HCT116 (cell line): ENCODE measurements at regions not wholly inside any gene's neighbourhood (a gene's known extent, or its start where the extent isn't known, plus 50 kb on each side); places are given as distances from the start of the nearest gene placed in this dataset.

Source experiments
- ATAC-seq: fragments of 200-7000 bp; cut with Tn5 transposase; 2 replicates; pipeline ENCODE4 v1.9.1; 2020; ENCODE audit warnings: mild to moderate bottlenecking, moderate library complexity
- BruUV-seq: library from RNA; stranded (reverse); fragments of 400-500 nt; replicated peaks from 2 replicates; lab custom pipeline; 2021; lab: Mats Ljungman, UMichigan
- CTCF ChIA-PET: fragments of 300-600 bp; sonication (Branson Sonifier 250); formaldehyde crosslinking; loops from one replicate; lab custom pipeline; 2021; ENCODE audit warnings: antibody characterized with exemption; lab: Charles Lee
- POLR2A ChIA-PET: fragments of 300-600, 350-600 bp; sonication (Branson Sonifier 250); formaldehyde crosslinking; loops from one replicate; lab custom pipeline; 2021; ENCODE audit warnings: antibody characterized with exemption; lab: Charles Lee
- RAD21 ChIA-PET, 2 experiments: fragments of 300-600 bp; sonication (Branson Sonifier 250); formaldehyde crosslinking; loops; one replicate each; lab custom pipeline; 2023; ENCODE audit warnings: low total read pairs in 2 of 2; ENCODE audit not compliant: uncharacterized antibody in 2 of 2, unreplicated experiment in 2 of 2, low non-redundant PET in 1 of 2; lab: Charles Lee
- DNase-seq: peaks from one replicate; pipeline ENCODE4 v3.0.0-alpha.2; 2010; ENCODE audit warnings: low read depth, low spot score
- H2AFZ ChIP-seq: fragments of 200-600 bp; shearing (Covaris generic), sonication (generic); 2 replicates; pipeline ENCODE4 v1.6.1; 2017; ENCODE audit warnings: low read depth, mixed run types, mixed read lengths, antibody characterized with exemption, low read length; ENCODE audit not compliant: poor library complexity, severe bottlenecking
- H3K27ac ChIP-seq: 2 replicates; pipeline ENCODE4 v1.5.1; 2012; ENCODE audit warnings: low read depth, low read length
- H3K27me3 ChIP-seq: fragments of 200-600 bp; sonication (generic); 2 replicates; pipeline ENCODE4 v1.6.1; 2016; ENCODE audit warnings: mixed run types, low read length, mixed read lengths; ENCODE audit not compliant: insufficient read depth
- H3K36me3 ChIP-seq, 2 experiments: fragments of 200-500 bp in 1 of 2; fragments of 200-600 bp in 1 of 2; sonication (Bioruptor generic) in 1 of 2; sonication (generic) in 1 of 2; 2 replicates each; pipeline versions ENCODE4 v1.5.1 to v1.6.1; 2014 to 2016; ENCODE audit warnings: low read length in 2 of 2, inconsistent platforms in 1 of 2, mixed read lengths in 1 of 2, mixed run types in 1 of 2; ENCODE audit not compliant: insufficient read depth in 2 of 2, control insufficient read depth in 1 of 2
- H3K4me1 ChIP-seq, 2 experiments: fragments of 200-600 bp in 1 of 2; sonication (generic) in 1 of 2; 2 replicates each; pipeline versions ENCODE4 v1.5.1 to v1.6.1; 2012 to 2017; ENCODE audit warnings: low read length in 2 of 2, inconsistent platforms in 1 of 2, mild to moderate bottlenecking in 1 of 2, mixed read lengths in 1 of 2, mixed run types in 1 of 2, moderate library complexity in 1 of 2; ENCODE audit not compliant: insufficient read depth in 2 of 2, control insufficient read depth in 1 of 2
- H3K4me2 ChIP-seq: fragments of 200-600 bp; sonication (generic); 2 replicates; pipeline ENCODE4 v1.6.1; 2017; ENCODE audit warnings: mixed run types, low read length, mixed read lengths
- H3K4me3 ChIP-seq, 2 experiments: fragments of 200-600 bp in 1 of 2; sonication (generic) in 1 of 2; replicated peaks in 1 of 2; 2 replicates each; pipeline ENCODE4 v1.5.1; 2011 to 2016; ENCODE audit warnings: low read length in 2 of 2, control low read depth in 1 of 2, low read depth in 1 of 2, mild to moderate bottlenecking in 1 of 2, mixed read lengths in 1 of 2, mixed run types in 1 of 2
- H3K79me2 ChIP-seq: fragments of 200-600 bp; sonication (generic); 2 replicates; pipeline ENCODE4 v1.6.1; 2017; ENCODE audit warnings: mild to moderate bottlenecking, mixed run types, low read length, moderate library complexity, mixed read lengths; ENCODE audit not compliant: insufficient read depth
- H3K9ac ChIP-seq: fragments of 200-600 bp; sonication (generic); 2 replicates; pipeline ENCODE4 v1.6.1; 2016; ENCODE audit warnings: low read length, mixed read lengths
- H3K9me2 ChIP-seq: fragments of 200-600 bp; sonication (generic), shearing (Covaris generic); 2 replicates; pipeline ENCODE4 v1.6.1; 2017; ENCODE audit warnings: mixed run types, mild to moderate bottlenecking, moderate library complexity; ENCODE audit not compliant: insufficient read depth
- H3K9me3 ChIP-seq, 2 experiments: fragments of 200-500 bp in 1 of 2; fragments of 200-600 bp in 1 of 2; sonication (Bioruptor generic) in 1 of 2; sonication (generic) in 1 of 2; 2 replicates each; pipeline ENCODE4 v1.6.1; 2014 to 2017; ENCODE audit warnings: low read length in 2 of 2, mixed read lengths in 2 of 2, inconsistent platforms in 1 of 2, low read depth in 1 of 2, mild to moderate bottlenecking in 1 of 2, mixed run types in 1 of 2, moderate library complexity in 1 of 2; ENCODE audit not compliant: control insufficient read depth in 1 of 2, insufficient read depth in 1 of 2
- H4K20me1 ChIP-seq: fragments of 200-600 bp; sonication (generic), shearing (Covaris generic); 2 replicates; pipeline ENCODE4 v1.6.1; 2017; ENCODE audit warnings: mixed run types, mild to moderate bottlenecking, moderate library complexity; ENCODE audit not compliant: insufficient read depth
- CBX3 ChIP-seq: IDR thresholded peaks from 2 replicates; pipeline ENCODE4 v1.6.1; 2012; ENCODE audit warnings: low read depth
- CEBPB ChIP-seq: IDR thresholded peaks from 2 replicates; pipeline ENCODE4 v1.6.1; 2012; ENCODE audit warnings: low read depth
- EGR1 ChIP-seq: IDR thresholded peaks from 2 replicates; pipeline ENCODE4 v1.6.1; 2012; ENCODE audit warnings: low read depth
- ELF1 ChIP-seq: IDR thresholded peaks from 2 replicates; pipeline ENCODE4 v1.6.1; 2012; ENCODE audit warnings: low read depth, borderline replicate concordance
- EZH2 ChIP-seq: fragments of 200-600 bp; sonication (generic); IDR thresholded peaks from 2 replicates; pipeline ENCODE4 v1.6.1; 2017; ENCODE audit warnings: antibody characterized with exemption, mixed run types
- EZH2phosphoT487 ChIP-seq: fragments of 200-600 bp; IDR thresholded peaks from 2 replicates; pipeline ENCODE4 v1.6.1; 2018; ENCODE audit warnings: antibody characterized with exemption, borderline replicate concordance
- FOSL1 ChIP-seq: IDR thresholded peaks from 2 replicates; pipeline ENCODE4 v1.6.1; 2012; ENCODE audit warnings: low read depth
- POLR2A ChIP-seq: IDR thresholded peaks from 2 replicates; pipeline ENCODE4 v1.7.0; 2011; ENCODE audit warnings: borderline replicate concordance; ENCODE audit not compliant: insufficient read depth, insufficient read length; ENCODE audit errors: extremely low read depth
- POLR2AphosphoS5 ChIP-seq: IDR thresholded peaks from 2 replicates; pipeline ENCODE4 v1.6.1; 2011; ENCODE audit warnings: mild to moderate bottlenecking, low read depth, low read length, moderate library complexity
- RAD21 ChIP-seq: IDR thresholded peaks from 2 replicates; pipeline ENCODE4 v1.6.1; 2012; ENCODE audit warnings: low read depth, mild to moderate bottlenecking
- SP1 ChIP-seq: IDR thresholded peaks from 2 replicates; pipeline ENCODE4 v1.6.1; 2012; ENCODE audit warnings: low read depth
- SRF ChIP-seq: IDR thresholded peaks from 2 replicates; pipeline ENCODE4 v1.6.1; 2012; ENCODE audit warnings: low read depth
- YY1 ChIP-seq: IDR thresholded peaks from 2 replicates; pipeline ENCODE4 v1.6.1; 2011; ENCODE audit warnings: low read length, low read depth, moderate library complexity, mild to moderate bottlenecking; ENCODE audit not compliant: insufficient replicate concordance; ENCODE audit errors: extremely low read depth
- ZFX ChIP-seq: fragments of 450-650 bp; IDR thresholded peaks from 2 replicates; pipeline ENCODE4 v1.6.1; 2017
- ZNF274 ChIP-seq: fragments of 200-500 bp; sonication (Bioruptor generic); IDR thresholded peaks from 2 replicates; pipeline ENCODE4 v1.6.1; 2014; ENCODE audit warnings: mild to moderate bottlenecking, low read depth, low read length, inconsistent platforms
- intact Hi-C: fragments of 100-400 bp; cut with micrococcal nuclease; formaldehyde crosslinking; loops from 2 replicates; pipeline ENCODE4 v1.10.0; 2022
- TF ChIP-seq, protein P1 (sequence below), 3 experiments: fragments of 200-600 bp in 1 of 3; sonication (generic) in 1 of 3; IDR thresholded peaks in 2 of 3; conservative IDR thresholded peaks in 1 of 3; 2 replicates each; pipeline ENCODE4 v1.5.1; 2012 to 2017; ENCODE audit warnings: low read depth in 2 of 3, low read length in 2 of 3, antibody characterized with exemption in 1 of 3, borderline replicate concordance in 1 of 3, control low read depth in 1 of 3, mild to moderate bottlenecking in 1 of 3, mixed read lengths in 1 of 3, mixed run types in 1 of 3, moderate library complexity in 1 of 3; ENCODE audit not compliant: insufficient read depth in 1 of 3
- TF ChIP-seq, protein P2 (sequence below): IDR thresholded peaks from 2 replicates; pipeline ENCODE4 v1.6.1; 2011; ENCODE audit warnings: mild to moderate bottlenecking, low read length, moderate library complexity; ENCODE audit not compliant: insufficient replicate concordance; ENCODE audit errors: extremely low read depth
- TF ChIP-seq, protein P3 (sequence below): IDR thresholded peaks from 2 replicates; pipeline ENCODE4 v1.6.1; 2012
- TF ChIP-seq, protein P4 (sequence below): IDR thresholded peaks from 2 replicates; pipeline ENCODE4 v1.6.1; 2012

- no peak for TF ChIP-seq EGR1
- no peak for TF ChIP-seq YY1
- no peak for TF ChIP-seq SRF
- no peak for TF ChIP-seq POLR2A
- TF ChIP-seq ZFX = no peak
- TF ChIP-seq, protein P1, sequence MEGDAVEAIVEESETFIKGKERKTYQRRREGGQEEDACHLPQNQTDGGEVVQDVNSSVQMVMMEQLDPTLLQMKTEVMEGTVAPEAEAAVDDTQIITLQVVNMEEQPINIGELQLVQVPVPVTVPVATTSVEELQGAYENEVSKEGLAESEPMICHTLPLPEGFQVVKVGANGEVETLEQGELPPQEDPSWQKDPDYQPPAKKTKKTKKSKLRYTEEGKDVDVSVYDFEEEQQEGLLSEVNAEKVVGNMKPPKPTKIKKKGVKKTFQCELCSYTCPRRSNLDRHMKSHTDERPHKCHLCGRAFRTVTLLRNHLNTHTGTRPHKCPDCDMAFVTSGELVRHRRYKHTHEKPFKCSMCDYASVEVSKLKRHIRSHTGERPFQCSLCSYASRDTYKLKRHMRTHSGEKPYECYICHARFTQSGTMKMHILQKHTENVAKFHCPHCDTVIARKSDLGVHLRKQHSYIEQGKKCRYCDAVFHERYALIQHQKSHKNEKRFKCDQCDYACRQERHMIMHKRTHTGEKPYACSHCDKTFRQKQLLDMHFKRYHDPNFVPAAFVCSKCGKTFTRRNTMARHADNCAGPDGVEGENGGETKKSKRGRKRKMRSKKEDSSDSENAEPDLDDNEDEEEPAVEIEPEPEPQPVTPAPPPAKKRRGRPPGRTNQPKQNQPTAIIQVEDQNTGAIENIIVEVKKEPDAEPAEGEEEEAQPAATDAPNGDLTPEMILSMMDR (IDR thresholded peaks at IDR 0.05 in 2 of 3, conservative IDR thresholded peaks at IDR 0.05 in 1 of 3; ENCODE audit: borderline replicate concordance in 1 of 3, insufficient read depth in 1 of 3, low read depth in 2 of 3, low read length in 2 of 3) = no peak
- TF ChIP-seq POLR2AphosphoS5 = no peak
- no peak for TF ChIP-seq CBX3
- no peak for TF ChIP-seq RAD21
- no peak for TF ChIP-seq ELF1
- no peak for TF ChIP-seq CEBPB
- TF ChIP-seq FOSL1 = no peak
These were observed 90.7 kb upstream of the CSF3R start (continued) for GRCh38 chr1:36573445-36573844.

DNA sequence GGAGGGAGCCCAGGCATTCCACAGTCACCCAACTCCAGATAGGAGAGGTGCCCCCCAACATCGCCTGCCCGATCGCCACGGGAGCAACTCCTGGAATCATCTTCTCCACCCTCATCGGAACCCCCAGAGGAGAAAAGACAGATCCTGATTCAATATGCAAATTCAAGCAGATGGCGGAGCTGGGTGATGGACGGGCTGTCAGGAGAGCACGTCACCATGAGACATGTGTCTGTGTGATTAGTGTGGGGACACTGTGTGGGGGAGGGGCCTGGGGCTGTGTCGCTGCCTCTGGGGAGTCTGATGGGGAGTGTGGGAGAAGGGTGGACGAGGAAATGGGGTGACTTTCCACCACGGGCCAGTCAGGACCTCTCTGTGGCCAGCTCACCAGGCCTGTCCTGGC, 90.2 kb upstream of the CSF3R start:
- no peaks in the 10 kb centered on the region for H3K9me3 ChIP-seq
- DNase-seq (no peak), ATAC-seq (no peak)
- POLR2A ChIA-PET = no interaction called here
- no peaks in the 10 kb centered on the region for H3K4me1 ChIP-seq
- no peaks in the 10 kb centered on the region for H4K20me1 ChIP-seq
- CTCF ChIA-PET = no interaction called here
- no peak overlapping the region for H3K9ac ChIP-seq
- H3K4me3 ChIP-seq = no peak overlapping the region
- H3K27ac ChIP-seq = no peak overlapping the region
- intact Hi-C loops = loop anchor here (10.0 kb wide), 2 partner anchors 602 to 1112 kb away; no protein-coding TSS in a partner anchor
- peaks cover 14% of the 10 kb centered on the region; the same call in 1 of the 2 replicates for H3K27me3 ChIP-seq
- no peak overlapping the region for H3K4me2 ChIP-seq
- H3K79me2 ChIP-seq = no peaks in the 10 kb centered on the region
- no peaks in the 10 kb centered on the region for H3K9me2 ChIP-seq
- RAD21 ChIA-PET = no interaction called here
- no TSS peak for BruUV-seq
- H2AFZ ChIP-seq = no peak overlapping the region
- no peaks in the 10 kb centered on the region for H3K36me3 ChIP-seq
- TF ChIP-seq SRF (no peak), YY1 (no peak), SP1 (no peak), ELF1 (no peak), EZH2 (no peak), POLR2A (no peak), CEBPB (no peak), ZFX (no peak), ZNF274 (no peak), FOSL1 (no peak), EZH2phosphoT487 (no peak), POLR2AphosphoS5 (no peak)
- TF ChIP-seq, protein P1 (IDR thresholded peaks at IDR 0.05 in 2 of 3, conservative IDR thresholded peaks at IDR 0.05 in 1 of 3; ENCODE audit: borderline replicate concordance in 1 of 3, insufficient read depth in 1 of 3, low read depth in 2 of 3, low read length in 2 of 3) = no peak
- TF ChIP-seq, protein P2, sequence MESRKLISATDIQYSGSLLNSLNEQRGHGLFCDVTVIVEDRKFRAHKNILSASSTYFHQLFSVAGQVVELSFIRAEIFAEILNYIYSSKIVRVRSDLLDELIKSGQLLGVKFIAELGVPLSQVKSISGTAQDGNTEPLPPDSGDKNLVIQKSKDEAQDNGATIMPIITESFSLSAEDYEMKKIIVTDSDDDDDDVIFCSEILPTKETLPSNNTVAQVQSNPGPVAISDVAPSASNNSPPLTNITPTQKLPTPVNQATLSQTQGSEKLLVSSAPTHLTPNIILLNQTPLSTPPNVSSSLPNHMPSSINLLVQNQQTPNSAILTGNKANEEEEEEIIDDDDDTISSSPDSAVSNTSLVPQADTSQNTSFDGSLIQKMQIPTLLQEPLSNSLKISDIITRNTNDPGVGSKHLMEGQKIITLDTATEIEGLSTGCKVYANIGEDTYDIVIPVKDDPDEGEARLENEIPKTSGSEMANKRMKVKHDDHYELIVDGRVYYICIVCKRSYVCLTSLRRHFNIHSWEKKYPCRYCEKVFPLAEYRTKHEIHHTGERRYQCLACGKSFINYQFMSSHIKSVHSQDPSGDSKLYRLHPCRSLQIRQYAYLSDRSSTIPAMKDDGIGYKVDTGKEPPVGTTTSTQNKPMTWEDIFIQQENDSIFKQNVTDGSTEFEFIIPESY = no peak
- TF ChIP-seq, protein P3, sequence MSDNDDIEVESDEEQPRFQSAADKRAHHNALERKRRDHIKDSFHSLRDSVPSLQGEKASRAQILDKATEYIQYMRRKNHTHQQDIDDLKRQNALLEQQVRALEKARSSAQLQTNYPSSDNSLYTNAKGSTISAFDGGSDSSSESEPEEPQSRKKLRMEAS = no peak
- TF ChIP-seq, protein P4, sequence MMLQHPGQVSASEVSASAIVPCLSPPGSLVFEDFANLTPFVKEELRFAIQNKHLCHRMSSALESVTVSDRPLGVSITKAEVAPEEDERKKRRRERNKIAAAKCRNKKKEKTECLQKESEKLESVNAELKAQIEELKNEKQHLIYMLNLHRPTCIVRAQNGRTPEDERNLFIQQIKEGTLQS = no peak
